Subcutaneous abdominal adipose tissue (tissue), 5 donors: ENCODE measurements at regions not wholly inside any gene's neighbourhood (a gene's known extent, or its start where the extent isn't known, plus 50 kb on each side); places are given as distances from the start of the nearest gene placed in this dataset.
"Not testable (repeated sequence)": the region's sequence is repeated elsewhere in the genome, so short reads cannot be mapped to it uniquely, and the experiment has no call there.

Experiments
- H3K27ac ChIP-seq: one replicate; pipeline ENCODE4 v1.7.0; 2013; ENCODE audit warnings: low read depth, mild to moderate bottlenecking, inconsistent platforms, low read length, moderate library complexity
- H3K27me3 ChIP-seq, 5 donors: one replicate each; pipeline ENCODE4 v1.7.0; 2013; ENCODE audit warnings: low read length in 5 of 5, inconsistent platforms in 1 of 5; ENCODE audit not compliant: control insufficient read depth in 5 of 5, insufficient read depth in 4 of 5
- H3K36me3 ChIP-seq, 5 donors: one replicate each; pipeline ENCODE4 v1.7.0; 2013; ENCODE audit warnings: low read length in 5 of 5; ENCODE audit not compliant: control insufficient read depth in 5 of 5, insufficient read depth in 5 of 5
- H3K4me1 ChIP-seq, 5 donors: one replicate each; pipeline ENCODE4 v1.7.0; 2013; ENCODE audit warnings: low read length in 5 of 5, mild to moderate bottlenecking in 3 of 5, moderate library complexity in 1 of 5; ENCODE audit not compliant: control insufficient read depth in 5 of 5, insufficient read depth in 5 of 5
- H3K4me3 ChIP-seq, 5 donors: one replicate each; pipeline ENCODE4 v1.7.0; 2013; ENCODE audit warnings: low read length in 5 of 5, low read depth in 1 of 5
- H3K9ac ChIP-seq, 5 donors: one replicate each; pipeline ENCODE4 v1.7.0; 2013; ENCODE audit warnings: low read length in 5 of 5, mild to moderate bottlenecking in 4 of 5, moderate library complexity in 3 of 5
- H3K9me3 ChIP-seq, 5 donors: one replicate each; pipeline ENCODE4 v1.7.0; 2013; ENCODE audit warnings: low read length in 5 of 5; ENCODE audit not compliant: control insufficient read depth in 5 of 5
- donor health status: healthy.
- donor health status: healthy.
- donor health status: healthy.
- donor health status: healthy.
- donor health status: healthy.

DNA sequence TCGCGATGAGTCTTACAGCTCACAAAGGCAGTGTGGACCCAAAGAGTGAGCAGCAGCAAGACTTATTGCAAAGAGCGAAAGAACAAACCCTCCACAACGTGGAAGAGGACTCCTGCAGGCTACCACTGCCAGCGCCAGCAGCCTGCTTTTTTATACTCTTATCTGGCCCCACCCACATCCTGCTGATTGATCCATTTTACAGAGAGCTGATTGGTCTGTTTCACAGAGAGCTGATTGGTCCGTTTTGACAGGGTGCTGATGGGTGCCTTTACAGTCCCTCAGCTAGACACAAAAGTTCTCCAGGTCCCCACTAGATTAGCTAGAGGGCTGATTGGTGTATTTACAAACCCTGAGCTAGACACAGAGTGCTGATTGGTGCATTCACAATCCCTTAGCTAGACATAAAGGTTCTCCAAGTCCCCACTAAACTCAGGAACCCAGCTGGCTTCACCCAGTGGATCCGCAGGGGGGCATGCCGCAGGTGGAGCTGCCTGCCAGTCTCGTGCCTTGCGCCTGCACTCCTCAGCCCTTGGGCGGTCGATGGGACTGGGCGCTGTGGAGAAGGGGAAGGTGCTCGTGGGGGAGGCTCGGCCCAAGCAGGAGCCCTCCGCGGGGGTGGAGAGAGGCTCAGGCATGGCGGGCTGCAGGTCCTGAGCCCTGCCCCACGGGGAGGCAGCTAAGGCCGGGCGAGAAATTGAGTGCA, 75.7 kb downstream of the QDPR start:
- H3K9ac ChIP-seq, H3K4me3 ChIP-seq, H3K36me3 ChIP-seq, H3K9me3 ChIP-seq, H3K27ac ChIP-seq, H3K4me1 ChIP-seq, H3K27me3 ChIP-seq: not testable (repeated sequence)

DNA sequence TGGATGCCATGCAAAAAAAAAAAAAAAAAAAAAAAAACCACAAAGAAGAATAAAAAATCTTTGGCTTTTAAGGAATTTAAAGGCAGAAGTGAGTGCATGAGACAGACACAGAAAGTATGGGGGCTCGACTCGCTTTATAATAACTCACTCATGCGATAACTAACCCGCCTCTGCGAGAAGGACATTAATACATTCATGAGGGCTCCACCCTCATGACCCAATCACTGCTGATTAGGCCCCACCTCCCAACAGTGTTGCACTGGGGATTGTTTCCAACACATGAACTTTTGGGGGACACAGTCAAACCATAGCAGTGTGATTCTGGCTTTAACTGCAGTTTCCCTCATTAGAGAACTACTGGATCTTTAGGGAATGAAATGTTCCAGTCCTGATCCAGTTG, 78.1 kb downstream of the QDPR start:
- no peaks in the 10 kb centered on the region for H3K27me3 ChIP-seq
- no peaks in the 10 kb centered on the region for H3K36me3 ChIP-seq
- H3K4me1 ChIP-seq: no peaks in the 10 kb centered on the region
- H3K9ac ChIP-seq: no peak overlapping the region
- no peak overlapping the region for H3K27ac ChIP-seq
- H3K9me3 ChIP-seq: peaks cover 0 to 3% (median 0%) of the 10 kb centered on the region in 5 donors
- no peak overlapping the region for H3K4me3 ChIP-seq

DNA sequence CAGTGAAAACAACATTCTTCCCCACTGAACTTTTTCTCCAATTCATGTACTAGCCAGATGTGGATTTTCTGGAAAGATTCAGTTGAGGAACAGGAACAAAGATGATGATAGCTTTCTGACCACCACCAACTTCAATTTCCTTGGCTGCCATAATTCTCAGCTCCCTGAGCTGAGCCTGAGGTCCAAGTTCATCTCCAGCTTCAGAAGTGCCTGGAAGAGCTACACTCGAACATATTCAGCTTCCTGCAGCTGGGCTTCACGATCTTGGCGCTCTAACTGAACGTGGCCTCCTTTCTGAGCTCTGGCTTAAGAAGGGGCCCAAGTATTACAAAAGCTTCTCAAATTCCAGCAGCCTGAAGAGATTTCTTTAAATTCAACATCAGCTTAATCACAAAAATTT, 83.9 kb downstream of the QDPR start:
- H3K9me3 ChIP-seq: no peaks in the 10 kb centered on the region
- peaks cover 0 to 2% (median 0%) of the 10 kb centered on the region in 5 donors for H3K4me1 ChIP-seq
- H3K27me3 ChIP-seq: no peaks in the 10 kb centered on the region
- no peaks in the 10 kb centered on the region for H3K36me3 ChIP-seq
- no peak overlapping the region for H3K9ac ChIP-seq
- no peak overlapping the region for H3K4me3 ChIP-seq
- no peak overlapping the region for H3K27ac ChIP-seq

DNA sequence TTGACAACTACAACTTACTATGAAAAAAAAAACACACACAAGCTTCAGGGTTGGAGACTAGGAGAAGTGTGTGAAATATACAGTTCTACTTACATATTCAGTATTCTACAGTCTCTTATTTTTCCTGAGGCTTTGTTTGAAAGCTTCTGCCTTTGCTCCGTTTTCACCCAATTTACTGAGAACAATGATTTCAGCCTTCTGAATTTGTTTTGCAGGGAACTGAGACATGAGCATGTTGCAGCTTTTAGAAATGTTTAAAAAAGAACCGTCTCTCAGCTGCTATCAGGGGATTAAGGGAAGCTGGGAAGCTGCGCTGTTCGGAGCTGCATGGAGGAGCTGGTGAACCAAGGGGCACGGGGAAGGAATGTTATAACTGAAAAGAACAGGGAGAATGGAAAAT, 85.7 kb downstream of the QDPR start:
- peaks cover 0 to 2% (median 0%) of the 10 kb centered on the region in 5 donors for H3K4me1 ChIP-seq
- H3K36me3 ChIP-seq: no peaks in the 10 kb centered on the region
- H3K9me3 ChIP-seq: no peaks in the 10 kb centered on the region
- no peak overlapping the region for H3K9ac ChIP-seq
- H3K4me3 ChIP-seq: no peak overlapping the region
- no peaks in the 10 kb centered on the region for H3K27me3 ChIP-seq
- no peak overlapping the region for H3K27ac ChIP-seq

DNA sequence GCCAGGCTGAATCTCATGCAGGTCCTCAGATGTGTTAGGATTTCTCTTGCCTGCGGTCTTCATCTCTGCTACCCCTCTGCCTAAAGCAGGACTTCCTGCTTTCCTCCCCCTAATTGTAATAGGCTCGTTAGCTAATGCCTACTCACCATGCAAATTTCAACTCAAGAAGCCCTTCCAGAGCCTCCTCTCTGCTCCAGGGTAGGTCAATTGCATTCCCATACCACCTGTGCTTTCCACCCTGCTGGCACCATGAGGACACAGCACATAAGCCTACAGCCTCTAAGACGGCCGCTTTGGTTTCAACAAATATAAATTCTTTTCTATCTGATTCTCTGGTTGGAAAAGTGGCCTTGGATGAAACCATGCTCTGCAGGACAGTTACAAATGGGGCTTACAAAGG, 93.9 kb downstream of the QDPR start:
- H3K4me1 ChIP-seq: no peaks in the 10 kb centered on the region
- peaks cover 2 to 10% (median 5%) of the 10 kb centered on the region in 5 donors for H3K9me3 ChIP-seq
- H3K27ac ChIP-seq: no peak overlapping the region
- no peak overlapping the region for H3K9ac ChIP-seq
- H3K36me3 ChIP-seq: no peaks in the 10 kb centered on the region
- H3K27me3 ChIP-seq: no peaks in the 10 kb centered on the region
- no peak overlapping the region for H3K4me3 ChIP-seq

DNA sequence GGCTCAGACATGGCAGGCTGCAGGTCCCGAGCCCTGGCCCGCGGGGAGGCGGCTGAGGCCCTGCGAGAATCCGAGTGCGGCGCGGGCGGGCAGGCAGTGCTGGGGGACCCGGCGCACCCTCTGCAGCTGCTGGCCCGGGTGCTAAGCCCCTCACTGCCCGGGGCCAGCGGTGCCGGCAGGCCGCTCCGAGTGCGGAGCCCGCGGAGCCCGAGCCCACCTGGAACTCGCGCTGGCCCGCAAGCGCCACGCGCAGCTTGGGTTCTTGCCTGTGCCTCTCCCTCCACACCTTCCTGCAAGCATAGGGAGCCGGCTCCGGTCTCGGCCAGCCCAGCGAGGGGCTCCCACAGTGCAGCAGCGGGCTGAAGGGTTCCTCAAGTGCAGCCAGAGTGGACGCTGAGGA, 97.5 kb downstream of the QDPR start:
- H3K36me3 ChIP-seq: no peaks in the 10 kb centered on the region
- H3K4me1 ChIP-seq: no peaks in the 10 kb centered on the region
- H3K27me3 ChIP-seq: peaks cover 0 to 2% (median 0%) of the 10 kb centered on the region in 5 donors
- no peak overlapping the region for H3K4me3 ChIP-seq
- H3K27ac ChIP-seq: no peak overlapping the region
- no peak overlapping the region for H3K9ac ChIP-seq
- peaks cover 2 to 10% (median 5%) of the 10 kb centered on the region in 5 donors for H3K9me3 ChIP-seq

DNA sequence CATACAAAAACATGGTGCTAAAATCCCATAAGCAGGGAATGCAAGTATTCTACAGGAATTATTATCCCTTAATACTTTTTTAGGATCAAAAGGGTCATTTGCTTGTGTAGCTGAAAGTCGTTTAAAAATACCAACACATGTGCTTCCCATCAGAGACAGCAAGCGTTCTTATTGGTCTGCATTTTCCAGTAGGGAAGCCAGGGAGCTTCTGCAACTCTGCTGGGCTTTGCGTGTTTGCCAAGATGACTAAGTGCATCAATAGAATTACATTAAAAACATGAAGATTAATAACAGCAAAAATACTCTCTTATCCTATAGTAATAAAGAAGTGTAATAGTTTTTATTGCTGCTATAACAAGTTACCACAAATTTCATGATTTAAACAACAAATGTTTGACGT, 111.2 kb downstream of the QDPR start:
- Histone ChIP-seq H3K9ac (no peak overlapping the region), H3K27ac (no peak overlapping the region), H3K36me3 (no peaks in the 10 kb centered on the region), H3K4me1 (no peaks in the 10 kb centered on the region), H3K9me3 (no peaks in the 10 kb centered on the region), H3K4me3 (no peak overlapping the region), H3K27me3 (no peaks in the 10 kb centered on the region)

DNA sequence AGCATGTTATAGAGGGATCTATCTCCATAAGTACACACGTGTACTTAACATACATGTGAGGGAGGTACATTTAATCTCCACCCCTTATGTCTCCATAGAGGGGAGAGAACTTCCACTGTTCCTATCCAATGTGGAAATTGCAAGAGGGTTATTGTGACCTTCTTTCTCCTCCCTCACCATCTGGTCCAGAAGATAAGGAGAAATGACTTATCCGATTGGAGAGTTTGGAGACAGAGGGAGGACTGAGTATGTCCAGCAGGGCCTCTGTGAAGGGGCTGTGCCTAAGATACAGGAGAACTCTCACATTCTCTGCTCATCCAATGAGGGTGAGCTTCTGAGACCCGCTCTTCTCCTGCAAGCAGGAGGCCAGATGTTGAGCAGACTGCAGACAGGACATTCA, 113.1 kb downstream of the QDPR start:
- H3K9me3 ChIP-seq: no peaks in the 10 kb centered on the region
- no peaks in the 10 kb centered on the region for H3K36me3 ChIP-seq
- H3K4me1 ChIP-seq: no peaks in the 10 kb centered on the region
- no peaks in the 10 kb centered on the region for H3K27me3 ChIP-seq
- H3K9ac ChIP-seq: no peak overlapping the region
- H3K4me3 ChIP-seq: no peak overlapping the region
- H3K27ac ChIP-seq: no peak overlapping the region

DNA sequence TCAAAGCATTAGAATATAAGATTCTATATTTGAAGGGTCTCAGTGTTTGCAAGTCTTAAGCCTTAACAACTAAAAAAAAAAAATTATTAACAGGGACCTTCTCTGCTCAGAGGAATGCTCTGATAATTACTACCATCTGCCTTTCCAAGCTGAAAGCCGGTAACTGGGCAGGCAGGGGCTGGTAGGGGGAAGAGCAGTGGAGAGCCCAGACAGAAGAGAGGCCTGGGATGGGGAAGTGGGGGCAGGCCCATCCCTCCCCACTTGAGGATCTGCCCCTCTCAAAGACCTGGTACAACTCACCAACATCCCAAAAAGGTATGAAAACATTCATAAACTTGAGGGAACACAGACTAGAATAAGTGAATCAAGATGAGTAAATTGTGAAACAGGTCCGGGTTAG, 113.9 kb downstream of the QDPR start:
- H3K27me3 ChIP-seq: no peaks in the 10 kb centered on the region
- no peaks in the 10 kb centered on the region for H3K4me1 ChIP-seq
- no peaks in the 10 kb centered on the region for H3K9me3 ChIP-seq
- H3K4me3 ChIP-seq: no peak overlapping the region
- no peak overlapping the region for H3K9ac ChIP-seq
- H3K36me3 ChIP-seq: no peaks in the 10 kb centered on the region
- H3K27ac ChIP-seq: no peak overlapping the region

DNA sequence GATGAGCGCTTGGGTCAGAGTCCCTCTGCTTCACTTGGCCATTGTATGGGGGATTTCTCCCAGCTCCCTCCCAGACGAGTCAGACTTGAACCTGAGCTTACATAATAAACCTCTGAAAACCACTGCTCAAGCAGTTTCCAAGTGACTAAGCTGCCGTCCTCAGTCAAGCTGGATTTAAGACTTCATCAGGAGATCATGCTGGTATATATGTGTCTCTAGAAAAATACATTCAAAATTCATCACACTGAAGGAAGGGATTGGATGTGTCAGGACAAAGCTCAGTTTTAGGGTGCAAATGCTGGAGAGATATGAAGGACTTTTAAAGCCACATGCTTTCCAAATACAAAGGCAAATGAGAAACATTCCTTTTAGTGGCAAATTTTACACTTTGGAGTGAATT, 114.3 kb downstream of the QDPR start:
- Histone ChIP-seq H3K9ac (no peak overlapping the region), H3K36me3 (no peaks in the 10 kb centered on the region), H3K9me3 (no peaks in the 10 kb centered on the region), H3K27me3 (no peaks in the 10 kb centered on the region), H3K4me1 (no peaks in the 10 kb centered on the region), H3K27ac (no peak overlapping the region), H3K4me3 (no peak overlapping the region)
